SK-N-SH treated with all-trans-retinoic acid at 6 μM for 48 hours (cell line): ENCODE measurements at regions not wholly inside any gene's neighbourhood (a gene's known extent, or its start where the extent isn't known, plus 50 kb on each side); places are given as distances from the start of the nearest gene placed in this dataset.

Source experiments
- ATAC-seq: fragments of 200-7000 bp; cut with Tn5 transposase; 3 replicates; pipeline ENCODE4 v1.9.1; 2020; ENCODE audit warnings: mild to moderate bottlenecking, moderate library complexity
- ARNTL ChIP-seq: fragments of 450-650 bp; formaldehyde crosslinking; IDR thresholded peaks from 2 replicates; pipeline ENCODE4 v1.5.0; 2020; ENCODE audit warnings: low read depth, mild to moderate bottlenecking, moderate library complexity, borderline replicate concordance
- BACH2 ChIP-seq: fragments of 250-450 bp; sonication (Bioruptor Pico); IDR thresholded peaks from 2 replicates; pipeline ENCODE4 v1.9.0; 2021; ENCODE audit warnings: mild to moderate bottlenecking, borderline replicate concordance
- CREB5 ChIP-seq: fragments of 250-450 bp; sonication (Bioruptor Pico); IDR thresholded peaks from 2 replicates; pipeline ENCODE4 v1.5.1; 2020; ENCODE audit warnings: low read depth, mild to moderate bottlenecking, moderate library complexity
- CSDC2 ChIP-seq: fragments of 250-450 bp; sonication (Bioruptor Pico); IDR thresholded peaks from 2 replicates; pipeline ENCODE4 v1.5.0; 2020; ENCODE audit warnings: mild to moderate bottlenecking, moderate library complexity
- CSRNP3 ChIP-seq: fragments of 250-450 bp; sonication (Bioruptor Pico); IDR thresholded peaks from 2 replicates; pipeline ENCODE4 v1.5.1; 2021; ENCODE audit warnings: mild to moderate bottlenecking, moderate library complexity
- ESRRG ChIP-seq: fragments of 250-450 bp; sonication (Bioruptor Pico); IDR thresholded peaks from 2 replicates; pipeline ENCODE4 v1.6.1; 2021; ENCODE audit warnings: mild to moderate bottlenecking
- GLIS3 ChIP-seq: fragments of 250-450 bp; sonication (Bioruptor Pico); IDR thresholded peaks from 2 replicates; pipeline ENCODE4 v1.5.0; 2020; ENCODE audit warnings: mild to moderate bottlenecking, moderate library complexity
- ISL1 ChIP-seq: fragments of 250-450 bp; sonication (Bioruptor Pico); IDR thresholded peaks from 2 replicates; pipeline ENCODE4 v2.1.2; 2022; ENCODE audit warnings: mild to moderate bottlenecking, moderate library complexity
- OSR1 ChIP-seq: fragments of 250-450 bp; sonication (Bioruptor Pico); IDR thresholded peaks from 2 replicates; pipeline ENCODE4 v1.8.0; 2022; ENCODE audit warnings: moderate library complexity, mild to moderate bottlenecking, inconsistent platforms
- POU6F1 ChIP-seq: fragments of 250-450 bp; sonication (Bioruptor Pico); IDR thresholded peaks from 2 replicates; pipeline ENCODE4 v1.8.0; 2021; ENCODE audit warnings: low read depth, mild to moderate bottlenecking, moderate library complexity, borderline replicate concordance
- PPARA ChIP-seq: fragments of 250-450 bp; sonication (Bioruptor Pico); IDR thresholded peaks from 2 replicates; pipeline ENCODE4 v1.5.0; 2020; ENCODE audit warnings: mild to moderate bottlenecking, borderline replicate concordance
- RARB ChIP-seq: fragments of 250-450 bp; sonication (Bioruptor Pico); IDR thresholded peaks from 2 replicates; pipeline ENCODE4 v1.8.0; 2021; ENCODE audit warnings: mild to moderate bottlenecking, moderate library complexity
- SNAI2 ChIP-seq: fragments of 250-450 bp; sonication (Bioruptor Pico); IDR thresholded peaks from 2 replicates; pipeline ENCODE4 v1.5.0; 2020; ENCODE audit warnings: mild to moderate bottlenecking, moderate library complexity
- TCF4 ChIP-seq: fragments of 250-450 bp; sonication (Bioruptor Pico); IDR thresholded peaks from 2 replicates; pipeline ENCODE4 v1.8.0; 2021; ENCODE audit warnings: mild to moderate bottlenecking, moderate library complexity, borderline replicate concordance
- TOX ChIP-seq: fragments of 250-450 bp; sonication (Bioruptor Pico); IDR thresholded peaks from 2 replicates; pipeline ENCODE4 v1.8.0; 2021; ENCODE audit warnings: mild to moderate bottlenecking, moderate library complexity, borderline replicate concordance
- TSHZ2 ChIP-seq: fragments of 250-450 bp; sonication (Bioruptor Pico); IDR thresholded peaks from 2 replicates; pipeline ENCODE4 v1.5.0; 2020; ENCODE audit warnings: mild to moderate bottlenecking, moderate library complexity
- ZC3H10 ChIP-seq: fragments of 250-450 bp; sonication (Bioruptor Pico); IDR thresholded peaks from 2 replicates; pipeline ENCODE4 v1.5.1; 2021; ENCODE audit warnings: mild to moderate bottlenecking, moderate library complexity
- ZFP3 ChIP-seq: fragments of 250-450 bp; sonication (Bioruptor Pico); IDR thresholded peaks from 2 replicates; pipeline ENCODE4 v1.5.0; 2020; ENCODE audit warnings: mild to moderate bottlenecking, moderate library complexity
- ZFP30 ChIP-seq: fragments of 450-650 bp; formaldehyde crosslinking; IDR thresholded peaks from 2 replicates; pipeline ENCODE4 v1.5.0; 2022; ENCODE audit warnings: mild to moderate bottlenecking, moderate library complexity
- ZNF565 ChIP-seq: fragments of 450-650 bp; formaldehyde crosslinking; conservative IDR thresholded peaks from 2 replicates; pipeline ENCODE4 v1.5.0; 2020; ENCODE audit warnings: low read depth, mild to moderate bottlenecking, moderate library complexity
- ZNF70 ChIP-seq: fragments of 450-650 bp; formaldehyde crosslinking; IDR thresholded peaks from 2 replicates; pipeline ENCODE4 v1.5.0; 2020; ENCODE audit warnings: mild to moderate bottlenecking, moderate library complexity

- no peak for TF ChIP-seq POU6F1 (CRISPR knock-in tag)
- TF ChIP-seq ZNF70 (CRISPR knock-in tag) = no peak
- TF ChIP-seq RARB (CRISPR knock-in tag) = no peak
- TF ChIP-seq ARNTL (CRISPR knock-in tag) = no peak
- TF ChIP-seq BACH2 = no peak
These were observed 72.9 kb upstream of the PPP2R3B start (continued) for GRCh38 chrX:459611-460010.

GRCh38 chrX:460116-460515 lies 73.4 kb upstream of the PPP2R3B start:
- ATAC-seq = no peak; the same call in 1 of the 3 replicates
- TF ChIP-seq OSR1 (CRISPR knock-in tag) = no peak

- ATAC-seq = no peak
These were observed 74.3 kb upstream of the PPP2R3B start for GRCh38 chrX:460823-461640.

DNA sequence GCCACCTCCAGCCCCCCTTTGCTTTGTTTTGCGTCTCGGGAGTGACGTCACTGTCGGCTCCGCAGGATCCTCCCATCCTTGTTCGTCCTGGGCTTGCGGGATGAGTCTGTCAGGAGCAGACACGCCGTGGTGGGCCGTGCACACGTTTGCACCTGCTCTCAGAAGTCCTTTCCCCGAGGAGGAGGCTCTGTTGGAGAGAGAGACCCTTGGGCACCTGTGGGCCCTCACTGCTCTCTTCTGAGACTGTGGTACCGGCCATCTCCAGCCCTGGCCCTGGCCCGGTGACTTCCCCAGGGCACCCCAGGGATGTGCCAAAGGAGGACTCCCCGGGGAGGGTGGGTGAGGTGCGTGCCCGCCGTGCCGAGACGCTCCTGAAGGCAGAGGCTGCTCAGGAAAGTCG lies 76.1 kb upstream of the PPP2R3B start:
- TF ChIP-seq SNAI2 (CRISPR knock-in tag) (no peak), PPARA (CRISPR knock-in tag) (no peak), RARB (CRISPR knock-in tag) (no peak), TSHZ2 (CRISPR knock-in tag) (no peak), TCF4 (CRISPR knock-in tag) (no peak), ISL1 (CRISPR knock-in tag) (no peak), ZNF565 (CRISPR knock-in tag) (no peak), CSRNP3 (CRISPR knock-in tag) (no peak), ZFP3 (CRISPR knock-in tag) (no peak), ZNF70 (CRISPR knock-in tag) (no peak), POU6F1 (CRISPR knock-in tag) (no peak), CSDC2 (CRISPR knock-in tag) (no peak), GLIS3 (CRISPR knock-in tag) (no peak), BACH2 (no peak), CREB5 (CRISPR knock-in tag) (no peak), TOX (CRISPR knock-in tag) (no peak), ZC3H10 (CRISPR knock-in tag) (no peak), ARNTL (CRISPR knock-in tag) (no peak)
- ATAC-seq = no peak

More at GRCh38 chrX:460823-461640, 74.3 kb upstream of the PPP2R3B start:
- TF ChIP-seq ZNF565 (CRISPR knock-in tag) (no peak), ESRRG (CRISPR knock-in tag) (no peak), ZFP30 (no peak), GLIS3 (CRISPR knock-in tag) (no peak), POU6F1 (CRISPR knock-in tag) (no peak), SNAI2 (CRISPR knock-in tag) (no peak), ARNTL (CRISPR knock-in tag) (no peak)
